Large intestine (tissue), 3 donors: ENCODE measurements at regions not wholly inside any gene's neighbourhood (a gene's known extent, or its start where the extent isn't known, plus 50 kb on each side); places are given as distances from the start of the nearest gene placed in this dataset.
"Not testable (repeated sequence)": the region's sequence is repeated elsewhere in the genome, so short reads cannot be mapped to it uniquely, and the experiment has no call there.

ENCODE experiments used
- DNase-seq, 2 donors: peaks; one replicate each; pipeline versions ENCODE4 v3.0.0 to v3.0.0-alpha.2; 2013
- H3K27ac ChIP-seq: one replicate; pipeline ENCODE4 v1.5.1; 2013; ENCODE audit warnings: low read length
- H3K27me3 ChIP-seq: 2 replicates; pipeline ENCODE4 v1.6.1; 2013; ENCODE audit warnings: low read length; ENCODE audit not compliant: control insufficient read depth, insufficient read depth
- H3K36me3 ChIP-seq: 2 replicates; pipeline ENCODE4 v1.6.1; 2013; ENCODE audit warnings: low read length; ENCODE audit not compliant: control insufficient read depth, insufficient read depth
- H3K4me1 ChIP-seq: one replicate; pipeline ENCODE4 v1.6.1; 2013; ENCODE audit warnings: low read length; ENCODE audit not compliant: control insufficient read depth, insufficient read depth
- H3K4me3 ChIP-seq: one replicate; pipeline ENCODE4 v1.5.1; 2013; ENCODE audit warnings: low read length
- H3K9me3 ChIP-seq: one replicate; pipeline ENCODE4 v1.6.1; 2013; ENCODE audit warnings: mild to moderate bottlenecking, low read depth, low read length, moderate library complexity; ENCODE audit not compliant: control insufficient read depth
- WGBS: methylation state at CpG from one replicate; pipeline ENCODE4 v1.1.5; 2013; ENCODE audit warnings: low lambda C conversion rate; ENCODE audit not compliant: insufficient coverage; 5-methylcytosine and 5-hydroxymethylcytosine counted together

DNA sequence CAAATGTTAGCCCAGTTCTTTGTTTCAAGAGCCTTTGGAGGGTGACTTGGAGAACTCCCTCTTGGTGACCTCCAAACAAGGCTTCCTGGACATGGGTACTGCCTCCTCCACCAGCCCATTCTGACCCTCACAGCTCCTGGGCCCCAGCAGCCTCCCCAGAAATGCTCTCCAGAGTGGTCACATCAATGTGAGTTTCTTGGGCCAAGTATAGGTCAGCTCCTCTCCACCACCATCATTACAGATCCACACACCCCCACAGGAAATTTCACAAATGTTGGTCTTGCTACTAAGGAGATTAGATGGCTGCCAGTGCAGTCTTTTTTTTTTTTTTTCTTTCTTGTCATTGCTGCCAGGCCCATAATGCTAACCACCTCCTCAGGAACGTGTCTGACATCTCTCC lies 410.7 kb downstream of the DTWD2 start:
- H3K36me3 ChIP-seq = no peaks in the 10 kb centered on the region
- no CpG with 5 or more reads among the region's 1 CpG for WGBS
- no peak overlapping the region for H3K27ac ChIP-seq
- H3K27me3 ChIP-seq = no peaks in the 10 kb centered on the region
- H3K4me1 ChIP-seq = no peaks in the 10 kb centered on the region
- no peak for DNase-seq
- H3K4me3 ChIP-seq = no peak overlapping the region
- no peaks in the 10 kb centered on the region for H3K9me3 ChIP-seq

DNA sequence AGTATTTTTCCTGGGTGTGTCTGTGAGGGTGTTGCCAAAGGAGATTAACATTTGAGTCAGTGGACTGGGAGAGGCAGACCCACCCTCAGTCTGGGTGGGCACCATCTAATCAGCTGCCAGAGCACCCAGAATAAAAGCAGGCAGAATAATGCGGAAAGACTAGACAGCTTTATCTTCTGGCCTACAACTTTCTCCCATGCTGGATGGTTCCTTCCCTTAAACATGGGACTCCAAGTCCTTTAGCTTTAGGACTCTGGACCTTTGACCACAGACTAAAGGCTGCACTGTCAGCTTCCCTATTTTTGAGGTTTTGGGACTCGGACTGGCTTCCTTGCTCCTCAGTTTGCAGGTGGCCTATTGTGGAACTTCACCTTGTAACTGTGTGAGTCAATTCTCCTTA lies 418.1 kb downstream of the DTWD2 start:
- not testable (repeated sequence) for H3K4me3 ChIP-seq, H3K36me3 ChIP-seq, H3K9me3 ChIP-seq, H3K27me3 ChIP-seq, H3K4me1 ChIP-seq, DNase-seq, H3K27ac ChIP-seq
- WGBS = 100% methylated on average over 1 of the region's 2 CpGs

DNA sequence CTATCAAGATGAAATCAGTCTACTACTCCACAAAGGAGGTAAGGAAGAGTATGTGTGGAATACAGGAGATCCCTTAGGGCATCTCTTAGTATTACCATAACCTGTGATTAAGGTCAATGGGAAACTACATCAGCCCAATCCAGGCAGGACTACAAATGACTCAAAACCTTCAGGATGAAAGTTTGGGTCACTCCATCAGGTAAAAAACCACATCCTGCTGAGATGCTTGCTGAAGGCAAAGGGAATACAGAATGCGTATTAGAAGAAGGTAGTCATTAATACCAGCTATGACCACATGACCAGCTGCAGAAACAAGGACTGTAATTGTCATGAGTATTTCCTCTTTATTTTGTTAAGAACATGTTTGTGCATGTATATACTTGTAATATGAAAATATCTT lies 418.8 kb downstream of the DTWD2 start:
- DNase-seq, H3K27ac ChIP-seq, H3K4me1 ChIP-seq, H3K27me3 ChIP-seq, H3K9me3 ChIP-seq, H3K36me3 ChIP-seq, H3K4me3 ChIP-seq: not testable (repeated sequence)
- WGBS = no CpG with 5 or more reads among the region's 1 CpG

DNA sequence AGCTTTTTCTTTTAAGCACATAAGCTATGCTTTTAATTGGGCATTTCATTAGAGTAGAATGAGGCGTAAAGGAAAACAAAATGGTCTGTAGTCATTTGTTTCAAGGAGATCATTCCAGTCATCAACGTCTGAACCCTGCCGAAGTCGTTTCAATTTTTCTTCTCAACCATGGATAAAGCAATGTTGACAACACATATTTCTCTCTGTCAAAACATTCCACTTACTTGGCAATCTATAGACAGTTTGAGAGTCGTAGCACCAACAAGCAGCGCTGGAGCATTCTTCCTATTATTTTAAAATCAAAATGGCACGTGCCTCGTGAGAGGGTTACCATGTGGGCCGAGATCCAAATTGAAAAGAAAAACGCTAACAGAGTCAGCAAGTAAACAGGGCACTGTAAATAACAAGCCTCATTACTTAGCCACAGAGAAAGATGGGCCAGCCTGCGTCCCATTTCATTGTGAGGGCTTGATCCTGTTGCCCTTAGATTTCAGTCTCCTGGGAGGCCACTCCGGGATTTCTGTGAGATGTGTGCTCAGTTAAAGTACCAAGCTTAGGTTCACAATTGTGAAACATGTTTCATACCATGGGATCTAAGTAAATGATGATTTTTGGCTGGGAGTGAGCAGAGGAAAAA lies 422.9 kb downstream of the DTWD2 start:
- Histone ChIP-seq H3K4me1 (no peaks in the 10 kb centered on the region), H3K36me3 (no peaks in the 10 kb centered on the region), H3K27ac (no peak overlapping the region), H3K4me3 (no peak overlapping the region), H3K27me3 (no peaks in the 10 kb centered on the region), H3K9me3 (no peaks in the 10 kb centered on the region)
- DNase-seq = no peak
- no CpG with 5 or more reads among the region's 12 CpGs for WGBS

DNA sequence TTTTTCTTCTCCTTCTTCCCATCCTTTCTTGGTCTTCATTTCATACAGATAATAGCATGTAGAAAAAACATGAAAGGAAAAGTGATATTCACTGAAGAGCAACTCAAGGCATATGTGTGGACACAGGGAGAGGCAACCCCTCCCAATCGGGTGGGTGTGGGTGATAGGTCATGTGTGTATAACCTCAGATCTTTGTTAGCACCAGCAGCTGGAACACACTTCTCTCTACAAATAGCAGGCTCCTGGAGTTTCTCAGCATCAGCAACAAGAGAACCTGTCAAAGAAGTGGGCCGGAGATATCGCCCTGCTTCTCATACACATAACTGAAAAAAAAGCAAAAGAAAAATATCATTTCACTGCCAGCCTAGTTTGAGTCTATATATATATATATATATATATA lies 426.4 kb downstream of the DTWD2 start:
- no peaks in the 10 kb centered on the region for H3K27me3 ChIP-seq
- DNase-seq = no peak
- no peak overlapping the region for H3K4me3 ChIP-seq
- H3K4me1 ChIP-seq = no peaks in the 10 kb centered on the region
- H3K36me3 ChIP-seq = no peaks in the 10 kb centered on the region
- H3K9me3 ChIP-seq = no peaks in the 10 kb centered on the region
- H3K27ac ChIP-seq = no peak overlapping the region
- WGBS = 80% methylated on average over 1 of the region's 3 CpGs

DNA sequence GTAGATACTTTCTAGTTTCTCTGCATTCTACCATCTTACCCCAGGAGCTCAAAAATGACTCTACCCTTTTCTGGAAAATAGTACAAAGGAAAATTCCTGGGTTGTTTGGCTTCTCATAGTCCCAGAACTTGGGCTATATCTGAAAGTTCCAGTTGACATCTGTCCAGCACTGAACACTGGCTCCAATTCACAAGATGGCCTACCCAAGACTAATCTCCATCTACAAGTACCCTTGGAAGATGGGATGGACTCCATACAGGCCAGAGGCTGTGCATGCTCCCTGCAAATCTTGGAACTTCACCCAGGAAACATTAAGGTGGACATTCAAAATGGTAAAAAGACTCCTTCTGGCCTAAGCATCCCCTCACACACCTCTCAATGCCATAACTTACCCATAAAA lies 427.1 kb downstream of the DTWD2 start:
- H3K4me3 ChIP-seq = no peak overlapping the region
- no peaks in the 10 kb centered on the region for H3K9me3 ChIP-seq
- no peaks in the 10 kb centered on the region for H3K36me3 ChIP-seq
- no peak overlapping the region for H3K27ac ChIP-seq
- H3K4me1 ChIP-seq = no peaks in the 10 kb centered on the region
- no peak for DNase-seq
- no peaks in the 10 kb centered on the region for H3K27me3 ChIP-seq

DNA sequence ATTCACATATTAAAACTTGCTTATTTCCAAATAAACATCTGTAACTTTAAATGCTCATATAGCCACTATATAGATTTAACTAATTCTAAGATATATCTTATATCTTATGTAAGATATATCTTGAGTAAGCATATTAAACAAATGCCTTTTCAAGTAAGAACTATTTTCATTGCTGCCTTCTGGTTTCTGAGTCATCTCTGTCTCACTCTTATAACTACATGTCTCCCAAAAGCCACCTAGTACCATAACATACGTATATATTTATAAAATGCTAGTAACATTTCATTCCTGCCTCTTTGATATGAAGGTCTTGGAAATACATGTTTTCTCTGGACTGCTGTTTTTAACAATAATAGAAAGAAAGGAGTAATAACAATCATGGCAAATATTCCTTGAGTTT lies 429.5 kb downstream of the DTWD2 start:
- no peak overlapping the region for H3K27ac ChIP-seq
- no peaks in the 10 kb centered on the region for H3K4me1 ChIP-seq
- no peaks in the 10 kb centered on the region for H3K9me3 ChIP-seq
- DNase-seq = no peak
- WGBS = no CpG with 5 or more reads among the region's 1 CpG
- no peaks in the 10 kb centered on the region for H3K27me3 ChIP-seq
- no peak overlapping the region for H3K4me3 ChIP-seq
- no peaks in the 10 kb centered on the region for H3K36me3 ChIP-seq

DNA sequence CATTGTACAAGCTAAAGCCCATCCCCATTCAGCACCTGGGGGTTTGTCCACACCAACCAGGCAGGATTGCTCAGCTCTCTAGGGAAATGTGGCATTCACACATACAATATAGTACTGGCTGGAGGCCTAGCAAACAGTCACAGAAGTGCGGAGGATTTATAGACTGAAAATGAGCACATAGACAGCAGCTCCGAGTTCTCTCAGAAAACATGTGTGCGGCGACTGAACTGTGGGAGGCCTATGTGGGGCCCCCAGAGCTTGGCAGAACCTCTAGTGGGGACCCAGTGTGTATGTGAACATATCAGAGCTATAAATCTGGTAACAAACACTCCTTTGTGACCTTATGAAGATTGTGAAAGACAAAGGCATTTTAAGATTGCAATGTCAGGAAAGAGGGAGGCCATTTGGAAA lies 431.1 kb downstream of the DTWD2 start:
- H3K4me1 ChIP-seq = no peaks in the 10 kb centered on the region
- H3K4me3 ChIP-seq = no peak overlapping the region
- H3K27ac ChIP-seq = peak overlapping the region; percentile 31
- no CpG with 5 or more reads among the region's 4 CpGs for WGBS
- DNase-seq = peak in 1 of 2 donors; percentile 19
- no peaks in the 10 kb centered on the region for H3K27me3 ChIP-seq
- no peaks in the 10 kb centered on the region for H3K36me3 ChIP-seq
- H3K9me3 ChIP-seq = no peaks in the 10 kb centered on the region

DNA sequence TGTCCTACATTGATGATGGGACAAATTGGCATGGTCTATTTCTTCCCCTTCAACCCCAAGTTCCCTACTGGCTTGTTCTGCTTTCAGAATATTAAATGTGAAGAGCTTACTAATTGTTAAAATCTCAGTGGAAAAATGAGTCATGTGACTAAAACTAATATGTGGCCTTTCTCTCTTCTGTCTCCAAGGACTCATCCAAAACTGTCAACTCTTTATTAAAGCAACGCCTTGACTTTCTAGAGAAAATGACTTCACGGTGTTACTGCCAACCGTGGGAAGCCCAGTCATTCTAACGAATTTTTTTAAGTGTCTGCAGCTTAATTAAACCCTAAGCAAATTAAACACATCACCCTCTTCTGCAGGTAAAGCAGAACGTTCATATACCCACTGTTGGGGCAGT lies 431.6 kb downstream of the DTWD2 start:
- Histone ChIP-seq H3K27ac (no peak overlapping the region), H3K4me1 (no peaks in the 10 kb centered on the region), H3K9me3 (no peaks in the 10 kb centered on the region), H3K36me3 (no peaks in the 10 kb centered on the region), H3K4me3 (no peak overlapping the region), H3K27me3 (no peaks in the 10 kb centered on the region)
- 83% methylated on average over 3 of the region's 5 CpGs for WGBS
- no peak for DNase-seq

DNA sequence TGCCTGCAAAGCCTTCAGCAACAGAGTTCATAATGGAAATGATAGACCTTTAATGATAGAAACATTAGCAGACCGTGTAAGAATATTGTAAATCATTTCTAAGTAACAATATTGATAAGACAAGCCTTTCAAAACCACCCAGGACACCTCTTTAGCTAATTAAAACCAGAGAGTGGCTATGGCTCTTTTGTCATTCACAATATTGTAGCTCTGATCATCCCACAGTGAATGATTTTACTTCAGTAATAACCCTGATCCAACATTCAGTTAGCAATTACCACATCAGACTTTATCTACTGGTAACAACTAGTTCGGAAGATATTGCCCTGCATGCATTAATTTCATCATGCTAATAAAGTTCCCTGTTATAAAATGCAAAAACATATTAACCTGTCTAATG lies 432.6 kb downstream of the DTWD2 start:
- H3K27ac ChIP-seq = no peak overlapping the region
- H3K4me1 ChIP-seq = no peaks in the 10 kb centered on the region
- H3K36me3 ChIP-seq = no peaks in the 10 kb centered on the region
- DNase-seq = no peak
- no peak overlapping the region for H3K4me3 ChIP-seq
- no peaks in the 10 kb centered on the region for H3K9me3 ChIP-seq
- no peaks in the 10 kb centered on the region for H3K27me3 ChIP-seq
- no CpG with 5 or more reads among the region's 2 CpGs for WGBS

DNA sequence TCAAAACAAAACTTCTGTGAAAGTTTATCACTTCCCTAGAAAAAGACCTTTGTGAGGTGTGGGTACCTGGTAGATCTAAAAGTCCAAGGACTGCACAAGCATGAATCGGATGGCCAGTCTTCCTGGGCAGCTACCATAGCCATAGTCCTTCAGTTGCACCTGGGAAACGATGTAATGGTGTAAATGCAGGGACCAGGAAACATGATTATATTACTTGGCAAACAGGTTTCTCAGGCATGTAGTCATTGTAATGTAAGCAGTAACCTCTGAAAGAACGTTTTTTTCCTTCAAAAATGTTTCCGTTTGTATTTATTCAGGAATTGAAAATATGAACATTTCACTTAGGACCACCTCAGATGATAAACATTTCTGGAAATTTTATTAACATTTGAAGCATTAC lies 433.4 kb downstream of the DTWD2 start:
- H3K9me3 ChIP-seq = no peaks in the 10 kb centered on the region
- H3K4me1 ChIP-seq = no peaks in the 10 kb centered on the region
- no peaks in the 10 kb centered on the region for H3K27me3 ChIP-seq
- no peak overlapping the region for H3K27ac ChIP-seq
- no peak for DNase-seq
- H3K4me3 ChIP-seq = no peak overlapping the region
- WGBS = no CpG with 5 or more reads among the region's 4 CpGs
- H3K36me3 ChIP-seq = no peaks in the 10 kb centered on the region
